ACC112 (cell line): ENCODE measurements at regions not wholly inside any gene's neighbourhood (a gene's known extent, or its start where the extent isn't known, plus 50 kb on each side); places are given as distances from the start of the nearest gene placed in this dataset.

ENCODE experiments used
- H2AFZ ChIP-seq: fragments of 200-600 bp; sonication (generic); one replicate; pipeline ENCODE4 v1.6.0; 2017; ENCODE audit warnings: antibody characterized with exemption, low read length; ENCODE audit not compliant: unreplicated experiment
- H3K27ac ChIP-seq: fragments of 200-600 bp; sonication (generic); 2 replicates; pipeline ENCODE4 v1.5.1; 2014; ENCODE audit warnings: low read depth, mild to moderate bottlenecking, antibody characterized with exemption, low read length, moderate library complexity
- H3K27me3 ChIP-seq: fragments of 200-600 bp; sonication (generic); 2 replicates; pipeline ENCODE4 v1.6.1; 2014; ENCODE audit warnings: mild to moderate bottlenecking, antibody characterized with exemption, low read length, moderate library complexity, mixed read lengths; ENCODE audit not compliant: insufficient read depth
- H3K36me3 ChIP-seq: fragments of 200-600 bp; sonication (generic); 2 replicates; pipeline ENCODE4 v1.6.1; 2016; ENCODE audit warnings: mild to moderate bottlenecking, antibody characterized with exemption, low read length, moderate library complexity, mixed read lengths; ENCODE audit not compliant: insufficient read depth
- H3K4me1 ChIP-seq: fragments of 200-600 bp; sonication (generic); one replicate; pipeline ENCODE4 v1.6.1; 2016; ENCODE audit warnings: low read length, mixed read lengths; ENCODE audit not compliant: insufficient read depth, unreplicated experiment, control insufficient read depth
- H3K4me3 ChIP-seq: fragments of 200-600 bp; sonication (generic); 2 replicates; pipeline ENCODE4 v1.5.1; 2014; ENCODE audit warnings: mild to moderate bottlenecking, low read depth, low read length
- H3K79me2 ChIP-seq: fragments of 200-600 bp; sonication (generic); one replicate; pipeline ENCODE4 v1.6.0; 2016; ENCODE audit warnings: low read length; ENCODE audit not compliant: control insufficient read depth, unreplicated experiment, insufficient read depth

- no peaks in the 10 kb centered on the region for H3K79me2 ChIP-seq
- H3K36me3 ChIP-seq = no peaks in the 10 kb centered on the region
- H2AFZ ChIP-seq = no peak overlapping the region
- no peak overlapping the region for H3K4me3 ChIP-seq
- no peaks in the 10 kb centered on the region for H3K27me3 ChIP-seq
- no peak overlapping the region for H3K27ac ChIP-seq
- no peaks in the 10 kb centered on the region for H3K4me1 ChIP-seq
Observed at GRCh38 chr1:56295949-56296929, 283.1 kb downstream of the PLPP3 start.

GRCh38 chr1:56291374-56291919 lies 287.9 kb downstream of the PLPP3 start:
- H3K27ac ChIP-seq = no peak overlapping the region
- H3K4me3 ChIP-seq = no peak overlapping the region
- H3K27me3 ChIP-seq = no peaks in the 10 kb centered on the region
- no peaks in the 10 kb centered on the region for H3K4me1 ChIP-seq
- H2AFZ ChIP-seq = no peak overlapping the region
- H3K36me3 ChIP-seq = no peaks in the 10 kb centered on the region
- H3K79me2 ChIP-seq = no peaks in the 10 kb centered on the region

GRCh38 chr1:56289260-56289659 lies 290.1 kb downstream of the PLPP3 start:
- Histone ChIP-seq H3K4me1 (no peaks in the 10 kb centered on the region), H2AFZ (no peak overlapping the region), H3K27ac (no peak overlapping the region), H3K36me3 (no peaks in the 10 kb centered on the region), H3K27me3 (no peaks in the 10 kb centered on the region), H3K79me2 (no peaks in the 10 kb centered on the region), H3K4me3 (no peak overlapping the region)

- Histone ChIP-seq H3K27me3 (no peaks in the 10 kb centered on the region), H3K4me1 (no peaks in the 10 kb centered on the region), H3K79me2 (no peaks in the 10 kb centered on the region), H2AFZ (no peak overlapping the region), H3K36me3 (no peaks in the 10 kb centered on the region), H3K4me3 (no peak overlapping the region), H3K27ac (no peak overlapping the region)
Observed at GRCh38 chr1:56287721-56288120, 291.6 kb downstream of the PLPP3 start.

- Histone ChIP-seq H3K79me2 (no peaks in the 10 kb centered on the region), H2AFZ (no peak overlapping the region), H3K36me3 (no peaks in the 10 kb centered on the region), H3K4me1 (no peaks in the 10 kb centered on the region), H3K27ac (no peak overlapping the region), H3K27me3 (no peaks in the 10 kb centered on the region), H3K4me3 (no peak overlapping the region)
Observed at GRCh38 chr1:56286956-56287355, 292.4 kb downstream of the PLPP3 start.

GRCh38 chr1:56286506-56286905 lies 292.9 kb downstream of the PLPP3 start:
- Histone ChIP-seq H2AFZ (no peak overlapping the region), H3K27me3 (no peaks in the 10 kb centered on the region), H3K4me1 (no peaks in the 10 kb centered on the region), H3K27ac (no peak overlapping the region), H3K79me2 (no peaks in the 10 kb centered on the region), H3K4me3 (no peak overlapping the region), H3K36me3 (no peaks in the 10 kb centered on the region)

GRCh38 chr1:56285554-56286402 lies 293.6 kb downstream of the PLPP3 start:
- Histone ChIP-seq H3K4me3 (no peak overlapping the region), H2AFZ (no peak overlapping the region), H3K27ac (no peak overlapping the region), H3K79me2 (no peaks in the 10 kb centered on the region), H3K36me3 (no peaks in the 10 kb centered on the region), H3K4me1 (no peaks in the 10 kb centered on the region), H3K27me3 (no peaks in the 10 kb centered on the region)

- Histone ChIP-seq H3K27ac (no peak overlapping the region), H3K4me3 (no peak overlapping the region), H2AFZ (no peak overlapping the region)
Observed at GRCh38 chr1:56284928-56285327, 294.4 kb downstream of the PLPP3 start.

GRCh38 chr1:56278061-56278460 lies 301.3 kb downstream of the PLPP3 start:
- H3K27ac ChIP-seq = no peak overlapping the region
- H3K4me3 ChIP-seq = no peak overlapping the region
- no peak overlapping the region for H2AFZ ChIP-seq
- H3K27me3 ChIP-seq = no peaks in the 10 kb centered on the region
- H3K79me2 ChIP-seq = no peaks in the 10 kb centered on the region
- H3K36me3 ChIP-seq = no peaks in the 10 kb centered on the region
- H3K4me1 ChIP-seq = no peaks in the 10 kb centered on the region

More at GRCh38 chr1:56284928-56285327, 294.4 kb downstream of the PLPP3 start:
- Histone ChIP-seq H3K79me2 (no peaks in the 10 kb centered on the region), H3K27me3 (no peaks in the 10 kb centered on the region), H3K36me3 (no peaks in the 10 kb centered on the region), H3K4me1 (no peaks in the 10 kb centered on the region)

- H3K27ac ChIP-seq = no peak overlapping the region
- no peaks in the 10 kb centered on the region for H3K36me3 ChIP-seq
- H3K79me2 ChIP-seq = no peaks in the 10 kb centered on the region
- no peaks in the 10 kb centered on the region for H3K4me1 ChIP-seq
- no peak overlapping the region for H2AFZ ChIP-seq
- no peaks in the 10 kb centered on the region for H3K27me3 ChIP-seq
- no peak overlapping the region for H3K4me3 ChIP-seq
Observed at GRCh38 chr1:56268519-56269140, 310.7 kb downstream of the PLPP3 start.
